Chondrocyte (in vitro differentiated cells): ENCODE measurements at regions not wholly inside any gene's neighbourhood (a gene's known extent, or its start where the extent isn't known, plus 50 kb on each side); places are given as distances from the start of the nearest gene placed in this dataset.

Source experiments
- DNase-seq: peaks from one replicate; pipeline ENCODE4 v3.0.0; 2021; ENCODE audit warnings: mixed read lengths, low spot score
- H3K27ac Mint-ChIP-seq: one replicate; pipeline ENCODE4 v1.8.0; 2021; ENCODE audit warnings: mild to moderate bottlenecking, moderate library complexity, mixed read lengths; ENCODE audit not compliant: unreplicated experiment
- H3K27me3 Mint-ChIP-seq: 2 replicates; pipeline ENCODE4 v1.8.0; 2021; ENCODE audit warnings: low read depth, mixed read lengths
- H3K36me3 Mint-ChIP-seq: 2 replicates; pipeline ENCODE4 v1.8.0; 2021; ENCODE audit warnings: low read depth, mixed read lengths
- H3K4me1 Mint-ChIP-seq: 2 replicates; pipeline ENCODE4 v1.8.0; 2021; ENCODE audit warnings: low read depth, mild to moderate bottlenecking, mixed read lengths
- H3K4me3 Mint-ChIP-seq: one replicate; pipeline ENCODE4 v1.8.0; 2021; ENCODE audit warnings: mild to moderate bottlenecking, moderate library complexity, mixed read lengths; ENCODE audit not compliant: unreplicated experiment
- H3K9me3 Mint-ChIP-seq: 2 replicates; pipeline ENCODE4 v1.8.0; 2021; ENCODE audit warnings: low read depth, mixed read lengths
- CTCF ChIP-seq: fragments of 200-600 bp; sonication (generic); IDR thresholded peaks from 2 replicates; pipeline ENCODE4 v1.5.0; 2021; ENCODE audit warnings: antibody characterized with exemption, mild to moderate bottlenecking, moderate library complexity

- H3K9me3 Mint-ChIP-seq: peaks cover 4% of the 10 kb centered on the region
- no peak for DNase-seq
- no peak overlapping the region for H3K27ac Mint-ChIP-seq
- TF ChIP-seq CTCF: no peak
- H3K27me3 Mint-ChIP-seq: no peaks in the 10 kb centered on the region
- H3K4me3 Mint-ChIP-seq: no peak overlapping the region
- H3K4me1 Mint-ChIP-seq: peaks cover 19% of the 10 kb centered on the region
- H3K36me3 Mint-ChIP-seq: no peaks in the 10 kb centered on the region
These were observed 197.7 kb downstream of the AASDHPPT start for GRCh38 chr11:106275151-106275550.

GRCh38 chr11:106276126-106276525 lies 198.7 kb downstream of the AASDHPPT start:
- peaks cover 4% of the 10 kb centered on the region for H3K9me3 Mint-ChIP-seq

GRCh38 chr11:106276859-106277436 lies 199.5 kb downstream of the AASDHPPT start:
- no peak for DNase-seq
- Mint-ChIP-seq H3K36me3 (no peaks in the 10 kb centered on the region), H3K4me3 (no peak overlapping the region), H3K4me1 (peaks cover 19% of the 10 kb centered on the region), H3K27me3 (no peaks in the 10 kb centered on the region), H3K9me3 (peaks cover 4% of the 10 kb centered on the region), H3K27ac (no peak overlapping the region)
- peak; percentile 75 for TF ChIP-seq CTCF

More at GRCh38 chr11:106276126-106276525, 198.7 kb downstream of the AASDHPPT start:
- DNase-seq: no peak
- no peak for TF ChIP-seq CTCF
- no peaks in the 10 kb centered on the region for H3K27me3 Mint-ChIP-seq
- no peaks in the 10 kb centered on the region for H3K36me3 Mint-ChIP-seq
- H3K4me1 Mint-ChIP-seq: peaks cover 19% of the 10 kb centered on the region
- no peak overlapping the region for H3K27ac Mint-ChIP-seq
- no peak overlapping the region for H3K4me3 Mint-ChIP-seq

GRCh38 chr11:106277484-106277883 lies 200.0 kb downstream of the AASDHPPT start:
- TF ChIP-seq CTCF: no peak
- peaks cover 4% of the 10 kb centered on the region for H3K9me3 Mint-ChIP-seq
- no peak for DNase-seq
- H3K27me3 Mint-ChIP-seq: no peaks in the 10 kb centered on the region
- peaks cover 19% of the 10 kb centered on the region for H3K4me1 Mint-ChIP-seq
- no peak overlapping the region for H3K27ac Mint-ChIP-seq
- H3K36me3 Mint-ChIP-seq: no peaks in the 10 kb centered on the region
- H3K4me3 Mint-ChIP-seq: no peak overlapping the region

- Mint-ChIP-seq H3K36me3 (no peaks in the 10 kb centered on the region), H3K27me3 (no peaks in the 10 kb centered on the region), H3K4me1 (peaks cover 19% of the 10 kb centered on the region), H3K27ac (no peak overlapping the region), H3K9me3 (peaks cover under 1% of the 10 kb centered on the region), H3K4me3 (no peak overlapping the region)
- no peak for TF ChIP-seq CTCF
- DNase-seq: no peak
These were observed 200.9 kb downstream of the AASDHPPT start for GRCh38 chr11:106278391-106278790.
